Right forelimb (tissue), 1 donor: ENCODE measurements at regions not wholly inside any gene's neighbourhood (a gene's known extent, or its start where the extent isn't known, plus 50 kb on each side); places are given as distances from the start of the nearest gene placed in this dataset.

Experiments used
- DNase-seq: peaks from one replicate; pipeline ENCODE4 v3.0.0-alpha.2; 2018

GRCh38 chr6:18675881-18676280 lies 288.7 kb downstream of the RNF144B start:
- DNase-seq, result no peak

GRCh38 chr6:18676548-18676947 lies 289.4 kb downstream of the RNF144B start:
- no peak for DNase-seq

- DNase-seq, result no peak
These were observed 293.7 kb downstream of the RNF144B start for GRCh38 chr6:18680842-18681241.

- no peak for DNase-seq
These were observed 294.8 kb downstream of the RNF144B start for GRCh38 chr6:18681832-18682503.

GRCh38 chr6:18684343-18684742 lies 297.2 kb downstream of the RNF144B start:
- DNase-seq, result no peak

- DNase-seq, result no peak
These were observed 306.0 kb downstream of the RNF144B start for GRCh38 chr6:18692929-18693685.

GRCh38 chr6:18693881-18694280 lies 306.7 kb downstream of the RNF144B start:
- no peak for DNase-seq

- no peak for DNase-seq
These were observed 316.4 kb downstream of the RNF144B start for GRCh38 chr6:18703546-18703945.

GRCh38 chr6:18707714-18708439 lies 320.7 kb downstream of the RNF144B start:
- no peak for DNase-seq

GRCh38 chr6:18712595-18712994 lies 325.4 kb downstream of the RNF144B start:
- no peak for DNase-seq

- DNase-seq, result no peak
These were observed 332.9 kb downstream of the RNF144B start for GRCh38 chr6:18720075-18720474.

- DNase-seq, result no peak
These were observed 336.9 kb downstream of the RNF144B start for GRCh38 chr6:18724056-18724455.

- no peak for DNase-seq
These were observed 338.3 kb downstream of the RNF144B start for GRCh38 chr6:18725449-18725848.

- DNase-seq, result no peak
These were observed 346.9 kb downstream of the RNF144B start for GRCh38 chr6:18733921-18734550.

GRCh38 chr6:18741741-18742140 lies 354.6 kb downstream of the RNF144B start:
- no peak for DNase-seq

- no peak for DNase-seq
These were observed 355.3 kb downstream of the RNF144B start for GRCh38 chr6:18742406-18742805.

- no peak for DNase-seq
These were observed 359.6 kb downstream of the RNF144B start for GRCh38 chr6:18746727-18747126.

- no peak for DNase-seq
These were observed 361.2 kb downstream of the RNF144B start for GRCh38 chr6:18748314-18748713.

GRCh38 chr6:18752278-18753068 lies 365.3 kb downstream of the RNF144B start:
- DNase-seq, result no peak

GRCh38 chr6:18753076-18753475 lies 365.9 kb downstream of the RNF144B start:
- no peak for DNase-seq

GRCh38 chr6:18763086-18763485 lies 375.9 kb downstream of the RNF144B start:
- no peak for DNase-seq

GRCh38 chr6:18784794-18785193 lies 397.6 kb downstream of the RNF144B start:
- DNase-seq, result no peak
